Psoas muscle (tissue), 7 donors: ENCODE measurements at regions not wholly inside any gene's neighbourhood (a gene's known extent, or its start where the extent isn't known, plus 50 kb on each side); places are given as distances from the start of the nearest gene placed in this dataset.

ENCODE experiments used
- ATAC-seq, 4 donors: fragments of 200-7000 bp; cut with Tn5 transposase; one replicate each; pipeline ENCODE4 v1.9.1; 2020; ENCODE audit warnings: moderate library complexity in 3 of 4, mild to moderate bottlenecking in 2 of 4
- DNase-seq, 2 donors: peaks; one replicate each; pipeline ENCODE4 v3.0.0-alpha.2; 2020
- H3K27ac ChIP-seq: fragments of 200-600 bp; one replicate; pipeline ENCODE4 v1.8.0; 2022
- H3K27me3 ChIP-seq, 3 donors: fragments of 200-600 bp in 1 of 3; one replicate each; pipeline versions ENCODE4 v1.6.1 to v1.8.0; 2013 to 2022; ENCODE audit warnings: low read length in 2 of 3, mild to moderate bottlenecking in 2 of 3, moderate library complexity in 1 of 3; ENCODE audit not compliant: insufficient read depth in 3 of 3
- H3K36me3 ChIP-seq, 2 donors: fragments of 200-600 bp in 1 of 2; one replicate each; pipeline versions ENCODE4 v1.6.1 to v1.8.0; 2013 to 2022; ENCODE audit warnings: low read depth in 1 of 2, mild to moderate bottlenecking in 1 of 2, moderate library complexity in 1 of 2; ENCODE audit not compliant: insufficient read depth in 1 of 2
- H3K4me1 ChIP-seq: fragments of 200-600 bp; one replicate; pipeline ENCODE4 v1.8.0; 2022
- H3K4me3 ChIP-seq: fragments of 200-600 bp; one replicate; pipeline ENCODE4 v1.8.0; 2022; ENCODE audit warnings: mild to moderate bottlenecking
- H3K9me3 ChIP-seq: fragments of 200-600 bp; one replicate; pipeline ENCODE4 v1.8.0; 2022
- WGBS, 3 donors: extraction: QIAGEN DNeasy Blood & Tissue Kit; methylation state at CpG; one replicate each; pipeline versions ENCODE4 v1.1.6 to v1.1.7; 2013; 5-methylcytosine and 5-hydroxymethylcytosine counted together
- intact Hi-C, 2 donors: fragments of 100-400 bp; cut with DNase I; formaldehyde crosslinking; loops; one replicate each; pipeline versions ENCODE4 v1.11.0 to v1.14.2; 2022
- TF ChIP-seq, protein P1 (sequence below): fragments of 200-600 bp; IDR thresholded peaks from one replicate; pipeline ENCODE4 v1.8.0; 2022; ENCODE audit warnings: antibody characterized with exemption
- donor health status: healthy with polysubstance abuse.
- donor health status: DM: no; HTN: no; CAD: no; lungs with moderate emphysema.
- donor health status: Bipolar disorder and iron deficiency.
- donor health status: healthy.
- donor health status: DM: yes; HTN: yes; CAD: no.
- donor health status: DM: no; HTN: no; CAD: no.
- donor health status: DM: yes; HTN: yes; CAD: no.

GRCh38 chr15:77722759-77723460, 90.2 kb upstream of the LINGO1 start:
- no peak for ATAC-seq
- DNase-seq: no peak
- TF ChIP-seq, protein P1, sequence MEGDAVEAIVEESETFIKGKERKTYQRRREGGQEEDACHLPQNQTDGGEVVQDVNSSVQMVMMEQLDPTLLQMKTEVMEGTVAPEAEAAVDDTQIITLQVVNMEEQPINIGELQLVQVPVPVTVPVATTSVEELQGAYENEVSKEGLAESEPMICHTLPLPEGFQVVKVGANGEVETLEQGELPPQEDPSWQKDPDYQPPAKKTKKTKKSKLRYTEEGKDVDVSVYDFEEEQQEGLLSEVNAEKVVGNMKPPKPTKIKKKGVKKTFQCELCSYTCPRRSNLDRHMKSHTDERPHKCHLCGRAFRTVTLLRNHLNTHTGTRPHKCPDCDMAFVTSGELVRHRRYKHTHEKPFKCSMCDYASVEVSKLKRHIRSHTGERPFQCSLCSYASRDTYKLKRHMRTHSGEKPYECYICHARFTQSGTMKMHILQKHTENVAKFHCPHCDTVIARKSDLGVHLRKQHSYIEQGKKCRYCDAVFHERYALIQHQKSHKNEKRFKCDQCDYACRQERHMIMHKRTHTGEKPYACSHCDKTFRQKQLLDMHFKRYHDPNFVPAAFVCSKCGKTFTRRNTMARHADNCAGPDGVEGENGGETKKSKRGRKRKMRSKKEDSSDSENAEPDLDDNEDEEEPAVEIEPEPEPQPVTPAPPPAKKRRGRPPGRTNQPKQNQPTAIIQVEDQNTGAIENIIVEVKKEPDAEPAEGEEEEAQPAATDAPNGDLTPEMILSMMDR: no peak
- H3K4me1 ChIP-seq: no peaks in the 10 kb centered on the region
- H3K36me3 ChIP-seq: no peaks in the 10 kb centered on the region
- WGBS, 3 donors: 61 to 71% (median 65%) methylated on average over 18 of the region's 18 CpGs
- H3K27me3 ChIP-seq: peaks cover 0 to 24% (median 10%) of the 10 kb centered on the region in 3 donors
- no peak overlapping the region for H3K27ac ChIP-seq
- H3K4me3 ChIP-seq: no peak overlapping the region
- intact Hi-C loops: no loop called here
- H3K9me3 ChIP-seq: no peaks in the 10 kb centered on the region

DNA sequence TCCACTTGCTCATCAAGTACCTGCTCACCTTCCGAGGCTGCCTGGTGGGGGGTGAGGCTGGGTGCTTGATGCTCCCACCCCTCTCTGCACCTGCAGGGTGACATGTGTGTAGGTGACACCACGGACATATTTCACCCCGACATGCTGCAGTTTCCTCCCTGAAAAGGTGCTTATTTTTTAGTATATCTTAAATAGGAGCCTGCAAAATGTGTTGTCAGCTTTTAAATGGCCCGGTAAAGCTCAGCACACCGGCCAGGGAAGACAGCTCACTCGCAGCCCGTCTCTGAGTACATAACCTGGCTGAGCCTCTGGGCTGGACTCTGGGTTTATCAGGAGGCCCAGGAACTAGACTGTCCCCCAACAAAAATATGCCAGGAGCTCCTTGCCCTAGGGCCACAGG, 89.3 kb upstream of the LINGO1 start:
- H3K27ac ChIP-seq: no peak overlapping the region
- ATAC-seq (no peak), DNase-seq (no peak)
- H3K4me1 ChIP-seq: no peaks in the 10 kb centered on the region
- no peak overlapping the region for H3K4me3 ChIP-seq
- peaks cover 0 to 20% (median 8%) of the 10 kb centered on the region in 3 donors for H3K27me3 ChIP-seq
- H3K9me3 ChIP-seq: no peaks in the 10 kb centered on the region
- intact Hi-C loops: no loop called here
- no peaks in the 10 kb centered on the region for H3K36me3 ChIP-seq
- 58 to 72% (median 62%) methylated on average over 7 of the region's 7 CpGs for WGBS, 3 donors
- TF ChIP-seq, protein P1: no peak

DNA sequence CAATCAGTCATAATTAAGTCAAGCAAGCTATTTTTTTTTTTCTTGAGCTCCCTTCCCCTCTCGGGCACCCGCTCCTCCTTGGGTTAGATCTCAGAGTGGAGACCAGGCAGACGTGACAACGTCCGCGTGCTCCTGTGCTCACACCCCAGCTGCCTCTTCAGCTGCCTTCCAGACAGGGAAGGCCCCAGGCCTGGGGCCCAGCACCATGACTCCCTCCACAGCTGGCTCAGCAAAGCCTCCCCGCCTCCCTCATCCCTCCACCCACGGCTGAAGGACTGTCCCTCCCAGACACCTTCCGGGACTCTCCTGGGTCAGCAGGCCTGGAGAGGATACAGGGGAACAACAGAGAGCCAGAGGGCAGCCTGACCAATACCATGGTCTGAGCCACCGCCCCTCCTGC, 87.9 kb upstream of the LINGO1 start:
- DNase-seq: no peak
- no peaks in the 10 kb centered on the region for H3K4me1 ChIP-seq
- peaks cover 0 to 28% (median 6%) of the 10 kb centered on the region in 3 donors for H3K27me3 ChIP-seq
- intact Hi-C loops: no loop called here
- no peaks in the 10 kb centered on the region for H3K36me3 ChIP-seq
- no peaks in the 10 kb centered on the region for H3K9me3 ChIP-seq
- TF ChIP-seq, protein P1: no peak
- no peak for ATAC-seq
- no peak overlapping the region for H3K27ac ChIP-seq
- whole genome bisulfite sequencing, 3 donors: 47 to 51% (median 50%) methylated on average over 10 of the region's 10 CpGs
- H3K4me3 ChIP-seq: no peak overlapping the region

DNA sequence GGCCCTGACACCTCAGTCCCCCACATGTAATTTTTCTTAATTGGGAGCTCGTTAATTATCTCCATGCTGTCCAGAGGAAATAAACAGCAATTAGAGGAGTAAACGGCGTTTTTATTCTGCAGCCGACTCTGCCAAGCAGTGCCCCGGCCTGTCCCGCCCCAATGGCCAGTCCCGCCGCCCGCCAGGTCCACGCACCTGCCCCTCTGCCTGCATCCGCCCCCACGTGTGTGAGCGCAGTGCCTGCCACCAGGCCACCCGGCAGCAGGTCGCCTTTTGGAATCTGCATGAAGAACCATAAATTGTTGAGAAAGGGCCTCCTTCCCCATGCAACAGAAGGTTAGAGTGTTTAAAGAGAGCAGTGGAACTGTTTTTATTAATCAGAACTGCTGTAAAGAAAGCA, 87.5 kb upstream of the LINGO1 start:
- Histone ChIP-seq H3K36me3 (no peaks in the 10 kb centered on the region), H3K4me1 (no peaks in the 10 kb centered on the region), H3K4me3 (no peak overlapping the region), H3K27ac (no peak overlapping the region), H3K9me3 (no peaks in the 10 kb centered on the region), H3K27me3 (peaks cover 0 to 32% (median 6%) of the 10 kb centered on the region in 3 donors)
- ATAC-seq: no peak
- TF ChIP-seq, protein P1: no peak
- DNase-seq: no peak
- intact Hi-C loops: no loop called here
- 56 to 67% (median 65%) methylated on average over 15 of the region's 15 CpGs for WGBS, 3 donors

DNA sequence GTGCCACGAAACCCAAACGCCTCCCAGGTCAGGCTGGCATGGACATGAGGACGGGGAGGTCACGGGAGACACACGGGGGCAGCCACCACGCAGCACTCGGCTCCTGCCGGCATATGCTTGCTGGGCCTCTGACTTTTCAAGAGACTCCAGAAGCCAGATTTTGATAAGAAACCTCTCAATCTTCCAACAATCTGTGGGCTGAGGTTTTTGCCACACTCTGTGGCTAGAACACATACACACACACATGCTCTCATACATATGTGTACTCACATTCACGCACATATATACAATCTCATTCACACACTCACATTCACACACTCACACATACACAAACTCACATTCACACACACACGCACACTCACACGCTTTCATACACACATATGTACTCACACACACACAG, 86.7 kb upstream of the LINGO1 start:
- DNase-seq (no peak), ATAC-seq (no peak)
- no peak overlapping the region for H3K27ac ChIP-seq
- 77 to 85% (median 82%) methylated on average over 11 of the region's 11 CpGs for WGBS, 3 donors
- intact Hi-C loops: no loop called here
- no peaks in the 10 kb centered on the region for H3K4me1 ChIP-seq
- H3K27me3 ChIP-seq: peaks cover 0 to 39% (median 6%) of the 10 kb centered on the region in 3 donors
- H3K36me3 ChIP-seq: no peaks in the 10 kb centered on the region
- no peaks in the 10 kb centered on the region for H3K9me3 ChIP-seq
- no peak overlapping the region for H3K4me3 ChIP-seq
- TF ChIP-seq, protein P1: no peak
